Kidney epithelial cell (primary cell): ENCODE measurements at regions not wholly inside any gene's neighbourhood (a gene's known extent, or its start where the extent isn't known, plus 50 kb on each side); places are given as distances from the start of the nearest gene placed in this dataset.

Experiments used
- DNase-seq: peaks from one replicate; pipeline ENCODE4 v3.0.0-alpha.2; 2010; ENCODE audit warnings: low read depth
- H3K27me3 ChIP-seq: 2 replicates; pipeline ENCODE4 v1.6.0; 2011; ENCODE audit warnings: low read length; ENCODE audit not compliant: control insufficient read depth, insufficient read depth
- H3K36me3 ChIP-seq: 2 replicates; pipeline ENCODE4 v1.5.1; 2011; ENCODE audit warnings: low read length; ENCODE audit not compliant: control insufficient read depth, insufficient read depth
- H3K4me3 ChIP-seq: 2 replicates; pipeline ENCODE4 v1.5.1; 2011; ENCODE audit warnings: low read depth, mild to moderate bottlenecking, control low read depth, low read length
- TF ChIP-seq, protein P1 (sequence below): IDR thresholded peaks from 2 replicates; pipeline ENCODE4 v1.5.1; 2011; ENCODE audit warnings: mild to moderate bottlenecking, moderate library complexity, low read length, control low read depth, inconsistent platforms; ENCODE audit not compliant: insufficient read depth, poor library complexity, severe bottlenecking

GRCh38 chr6:138688580-138688979 is 85.0 kb upstream of the CCDC28A start:
- TF ChIP-seq, protein P1, sequence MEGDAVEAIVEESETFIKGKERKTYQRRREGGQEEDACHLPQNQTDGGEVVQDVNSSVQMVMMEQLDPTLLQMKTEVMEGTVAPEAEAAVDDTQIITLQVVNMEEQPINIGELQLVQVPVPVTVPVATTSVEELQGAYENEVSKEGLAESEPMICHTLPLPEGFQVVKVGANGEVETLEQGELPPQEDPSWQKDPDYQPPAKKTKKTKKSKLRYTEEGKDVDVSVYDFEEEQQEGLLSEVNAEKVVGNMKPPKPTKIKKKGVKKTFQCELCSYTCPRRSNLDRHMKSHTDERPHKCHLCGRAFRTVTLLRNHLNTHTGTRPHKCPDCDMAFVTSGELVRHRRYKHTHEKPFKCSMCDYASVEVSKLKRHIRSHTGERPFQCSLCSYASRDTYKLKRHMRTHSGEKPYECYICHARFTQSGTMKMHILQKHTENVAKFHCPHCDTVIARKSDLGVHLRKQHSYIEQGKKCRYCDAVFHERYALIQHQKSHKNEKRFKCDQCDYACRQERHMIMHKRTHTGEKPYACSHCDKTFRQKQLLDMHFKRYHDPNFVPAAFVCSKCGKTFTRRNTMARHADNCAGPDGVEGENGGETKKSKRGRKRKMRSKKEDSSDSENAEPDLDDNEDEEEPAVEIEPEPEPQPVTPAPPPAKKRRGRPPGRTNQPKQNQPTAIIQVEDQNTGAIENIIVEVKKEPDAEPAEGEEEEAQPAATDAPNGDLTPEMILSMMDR = no peak
- Histone ChIP-seq H3K4me3 (no peak overlapping the region), H3K36me3 (no peaks in the 10 kb centered on the region), H3K27me3 (no peaks in the 10 kb centered on the region)
- no peak for DNase-seq

- H3K36me3 ChIP-seq = no peaks in the 10 kb centered on the region
- DNase-seq = no peak
- no peaks in the 10 kb centered on the region for H3K27me3 ChIP-seq
- TF ChIP-seq, protein P1 = no peak
- H3K4me3 ChIP-seq = no peak overlapping the region
Observed at GRCh38 chr6:138689849-138690248, 83.7 kb upstream of the CCDC28A start.

DNA sequence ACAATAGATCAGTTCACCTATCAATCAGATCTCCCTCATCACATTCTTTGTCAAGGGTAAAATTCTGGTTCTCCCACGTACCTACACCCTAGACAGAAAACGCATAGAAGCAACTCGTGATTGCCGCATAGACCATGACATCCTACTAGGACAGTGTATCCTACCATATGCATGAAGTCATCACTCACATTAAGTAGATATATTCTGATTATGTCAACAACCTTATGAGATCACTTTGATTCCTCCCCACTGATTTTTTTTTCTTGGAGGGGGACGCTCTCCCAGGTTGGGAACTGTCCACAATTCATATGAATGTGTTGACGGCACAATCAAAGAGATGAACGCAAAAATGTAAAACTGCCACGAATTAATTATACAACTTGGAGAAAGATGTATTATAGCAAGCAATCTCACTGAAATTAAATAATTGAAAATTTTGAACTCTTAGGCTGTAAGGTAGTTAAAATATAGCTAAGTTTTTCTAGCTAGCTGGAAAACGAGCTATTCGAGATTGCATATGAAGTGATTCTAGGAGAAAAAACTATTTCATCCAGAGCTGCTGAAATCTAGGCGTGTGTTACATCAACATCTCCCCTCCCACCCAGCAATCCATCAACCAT is 82.5 kb upstream of the CCDC28A start:
- H3K27me3 ChIP-seq = no peaks in the 10 kb centered on the region
- TF ChIP-seq, protein P1 = no peak
- no peaks in the 10 kb centered on the region for H3K36me3 ChIP-seq
- H3K4me3 ChIP-seq = peak overlapping the region; percentile 66
- DNase-seq = no peak

GRCh38 chr6:138691595-138692057 is 81.9 kb upstream of the CCDC28A start:
- Histone ChIP-seq H3K4me3 (peak overlapping the region; percentile 66), H3K27me3 (no peaks in the 10 kb centered on the region), H3K36me3 (no peaks in the 10 kb centered on the region)
- DNase-seq = peak; percentile 26
- TF ChIP-seq, protein P1 = no peak

DNA sequence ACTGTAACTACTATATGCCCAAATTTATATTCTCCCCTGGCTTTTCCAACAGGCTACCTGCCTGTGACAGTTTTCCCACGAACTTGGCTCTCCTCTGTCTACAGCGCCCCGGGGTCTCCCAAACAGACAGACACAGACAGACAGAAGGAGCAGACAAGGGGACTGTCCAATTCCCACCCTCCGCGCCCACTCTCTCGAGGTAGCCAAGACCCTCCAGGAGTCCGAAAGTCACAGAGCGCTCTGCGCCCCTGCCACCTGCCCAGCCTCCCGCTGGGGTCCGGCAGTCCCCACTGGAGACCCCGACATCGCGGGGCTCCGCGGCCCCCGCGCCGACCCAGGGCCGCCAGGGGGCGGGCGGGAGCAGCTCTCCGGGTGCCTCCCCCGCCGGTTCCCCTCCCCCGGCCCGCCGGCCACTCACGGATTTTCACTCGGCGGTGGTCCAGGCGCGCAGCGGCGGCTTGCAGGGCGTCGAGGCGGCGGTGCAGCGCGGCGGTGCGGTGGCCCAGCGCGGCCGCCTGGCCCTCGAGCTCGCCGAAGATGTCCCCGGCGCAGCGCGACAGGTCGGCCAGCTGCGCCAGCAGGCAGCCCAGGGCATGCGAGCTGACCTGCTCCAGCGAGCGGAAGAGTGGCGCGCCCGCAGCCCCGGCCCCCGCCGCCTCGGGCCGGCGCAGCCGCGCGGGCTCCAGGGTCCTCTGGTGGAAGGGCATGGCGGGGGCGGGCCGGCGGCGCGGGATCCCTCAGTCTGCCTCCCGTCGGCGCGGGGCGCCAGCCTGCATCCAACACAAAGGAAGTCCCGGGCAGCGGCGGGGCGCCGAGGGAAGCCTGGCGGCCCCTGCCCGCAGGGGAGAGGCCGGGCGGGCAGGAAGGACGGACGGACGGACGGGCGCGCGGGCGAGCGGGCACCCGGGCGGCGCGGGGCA is 81.3 kb upstream of the CCDC28A start:
- H3K36me3 ChIP-seq = no peaks in the 10 kb centered on the region
- TF ChIP-seq, protein P1 = peak; percentile 40
- H3K4me3 ChIP-seq = peak overlapping the region; percentile 66
- H3K27me3 ChIP-seq = no peaks in the 10 kb centered on the region
- DNase-seq = no peak
